Activated T-cell treated with anti-CD3 and anti-CD28 coated beads for 48 hours (primary cell): ENCODE measurements at regions not wholly inside any gene's neighbourhood (a gene's known extent, or its start where the extent isn't known, plus 50 kb on each side); places are given as distances from the start of the nearest gene placed in this dataset.

Experiments
- DNase-seq: peaks from one replicate; pipeline ENCODE4 v3.0.0-alpha.2; 2020; ENCODE audit warnings: low read depth

GRCh38 chr3:117892431-117892841, 1142.2 kb downstream of the IGSF11 start:
- DNase-seq: no peak

DNA sequence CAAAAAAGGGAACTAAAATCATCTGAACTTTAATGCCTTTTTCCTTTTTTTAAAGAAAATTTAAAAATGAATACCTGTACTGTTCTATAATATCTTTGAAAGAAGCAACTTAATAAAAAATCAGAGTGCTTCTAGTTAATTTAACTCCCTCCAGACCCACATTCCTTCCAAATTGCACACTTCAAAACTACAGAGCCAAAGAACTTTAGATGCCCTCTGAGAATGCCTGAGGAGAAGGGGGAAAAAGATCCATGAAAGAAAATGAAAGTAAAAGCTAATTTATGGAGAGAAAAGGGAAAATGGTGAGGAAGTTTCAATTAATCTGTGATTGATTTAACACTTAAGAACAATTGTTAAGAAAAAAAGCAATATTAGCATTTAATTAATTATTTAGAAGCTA, 1141.6 kb downstream of the IGSF11 start:
- DNase-seq: no peak

GRCh38 chr3:117893638-117894037, 1141.0 kb downstream of the IGSF11 start:
- DNase-seq: no peak

- no peak for DNase-seq
These were observed 1135.7 kb downstream of the IGSF11 start for GRCh38 chr3:117898722-117899522.

GRCh38 chr3:117903226-117903625, 1131.4 kb downstream of the IGSF11 start:
- DNase-seq: no peak

DNA sequence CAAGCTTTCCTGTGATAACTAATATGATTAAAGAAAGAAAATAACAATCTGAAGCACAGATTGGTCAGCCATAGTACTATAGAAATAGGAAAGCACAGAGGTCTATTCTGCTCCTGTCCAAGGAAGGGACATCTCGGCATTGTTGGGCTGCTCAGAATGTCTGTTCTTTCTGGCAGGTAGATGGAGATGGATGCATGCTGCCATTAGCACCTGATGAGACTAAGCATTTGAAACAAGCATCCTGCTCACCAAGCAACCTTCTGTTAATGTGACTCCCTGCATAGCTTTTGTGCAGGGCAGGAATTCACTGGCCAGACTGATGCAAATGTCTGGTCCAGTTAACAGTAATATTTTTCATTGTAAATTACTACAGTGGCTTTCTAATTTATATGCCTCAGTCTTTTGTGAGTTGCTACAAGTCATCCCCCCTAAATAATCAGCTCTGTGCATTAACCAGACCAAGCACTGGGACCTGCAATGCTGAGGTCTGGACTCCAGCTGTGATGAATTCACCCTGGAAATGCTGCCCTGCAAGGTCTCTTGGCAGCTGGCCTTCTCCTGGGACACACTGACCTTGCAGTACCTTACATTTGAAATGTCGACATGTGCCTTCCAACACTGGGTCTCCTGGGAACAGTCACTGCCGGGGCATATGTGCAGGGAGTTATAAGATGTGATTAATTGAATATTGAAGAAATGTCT, 1123.7 kb downstream of the IGSF11 start:
- DNase-seq: no peak

DNA sequence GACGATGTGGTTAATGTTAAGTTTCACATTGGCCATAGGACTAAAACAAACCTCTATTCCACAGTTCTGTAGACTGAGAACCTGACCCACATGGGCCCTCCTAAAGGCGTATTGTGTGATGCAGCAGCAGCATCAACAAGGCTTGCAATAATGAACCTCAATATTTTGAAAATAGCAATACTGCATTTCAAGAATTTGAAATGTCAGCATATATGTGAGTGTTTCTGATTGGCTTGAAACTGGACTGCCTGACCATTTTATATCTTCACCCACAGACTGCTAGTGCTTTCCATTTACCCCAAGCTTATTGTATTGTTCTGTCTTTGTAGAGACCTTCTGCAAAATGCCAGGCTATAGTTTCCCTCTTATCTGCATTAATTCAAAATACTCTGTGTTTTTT, 1122.3 kb downstream of the IGSF11 start:
- DNase-seq: no peak

DNA sequence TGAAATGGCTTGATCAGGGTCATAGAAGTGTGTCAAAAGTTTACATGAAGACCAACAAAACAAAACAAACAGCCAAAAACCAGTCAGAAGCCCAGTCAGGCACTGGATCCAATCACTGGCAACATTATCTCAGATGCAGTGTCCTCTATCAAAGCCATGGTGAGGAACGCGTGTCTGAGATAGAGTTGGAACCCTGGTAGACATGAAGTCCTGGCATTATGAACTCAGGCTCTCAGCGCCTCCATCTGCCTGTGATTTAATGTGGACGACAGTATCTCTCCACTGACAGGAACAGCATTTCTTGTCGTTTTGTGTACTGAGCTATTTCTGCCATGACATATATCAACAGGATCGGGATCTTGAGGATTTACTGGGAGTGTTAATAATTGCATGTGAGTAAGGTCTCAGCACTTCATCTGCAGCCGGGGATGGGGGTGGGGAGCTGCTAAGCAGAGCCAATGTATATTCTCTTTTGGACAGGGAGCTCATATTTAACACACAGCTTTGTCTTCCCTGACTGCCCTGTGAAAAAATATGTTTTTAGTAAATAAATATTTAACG, 1120.0 kb downstream of the IGSF11 start:
- DNase-seq: no peak

DNA sequence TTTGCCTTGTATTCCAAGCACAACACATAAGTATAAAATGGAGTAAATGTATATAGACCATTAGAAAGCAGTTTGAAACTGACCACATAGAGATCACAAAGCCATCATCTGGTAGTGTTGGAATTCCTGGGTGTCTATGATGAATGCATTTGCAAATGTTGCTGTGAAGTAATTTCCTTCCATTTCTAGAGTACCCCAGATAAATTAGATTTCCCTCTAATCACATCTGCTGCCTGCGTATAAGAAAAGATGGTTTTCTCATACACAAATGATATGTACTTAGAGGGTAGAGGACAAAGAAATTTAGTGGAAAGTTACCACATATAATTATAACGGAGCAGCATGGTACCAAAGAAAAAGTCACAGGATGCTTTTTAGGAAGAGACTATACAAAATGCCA, 1117.8 kb downstream of the IGSF11 start:
- DNase-seq: no peak

- DNase-seq: no peak
These were observed 1115.0 kb downstream of the IGSF11 start for GRCh38 chr3:117919621-117920020.

GRCh38 chr3:117920253-117920898, 1114.3 kb downstream of the IGSF11 start:
- no peak for DNase-seq

GRCh38 chr3:117921411-117921810, 1113.2 kb downstream of the IGSF11 start:
- no peak for DNase-seq

DNA sequence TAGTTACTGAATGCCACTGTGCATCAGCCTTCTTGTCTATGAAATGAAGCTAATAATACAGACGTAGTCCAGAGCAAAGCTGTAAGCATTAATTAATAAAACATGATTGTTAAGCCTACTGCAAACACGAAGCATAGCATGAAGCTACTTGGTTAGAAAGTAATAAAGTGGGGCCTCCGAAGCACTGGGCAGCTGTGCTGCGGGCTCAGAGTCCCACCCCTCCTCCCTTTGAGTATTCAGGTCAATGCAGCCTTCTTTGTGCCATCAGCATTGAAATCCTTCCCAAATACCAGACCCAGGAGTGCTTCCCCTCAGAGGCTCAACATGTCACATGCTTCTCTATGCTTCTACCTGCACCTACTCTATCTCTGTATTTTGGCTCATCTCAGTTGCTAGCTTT, 1112.6 kb downstream of the IGSF11 start:
- DNase-seq: no peak

DNA sequence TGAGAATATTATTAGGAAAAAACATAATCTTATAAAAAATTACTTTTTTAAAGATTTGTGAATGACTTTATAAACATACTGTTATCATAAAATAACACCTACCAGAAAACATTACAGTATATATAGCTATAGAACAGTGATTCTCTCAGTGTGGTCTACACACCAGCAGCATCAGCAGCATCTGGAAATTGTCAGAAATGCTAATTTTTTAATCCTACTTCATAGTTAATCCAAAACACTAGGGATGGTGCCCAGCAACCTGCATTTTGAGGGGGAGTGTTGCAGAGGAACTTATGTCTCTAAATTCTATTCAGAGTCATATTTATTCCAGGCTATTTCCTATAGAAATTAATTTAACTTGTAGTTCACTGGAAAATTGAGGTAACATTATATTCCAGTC, 1107.8 kb downstream of the IGSF11 start:
- DNase-seq: no peak

- DNase-seq: no peak
These were observed 1106.8 kb downstream of the IGSF11 start for GRCh38 chr3:117927825-117928224.

GRCh38 chr3:117928836-117929235, 1105.8 kb downstream of the IGSF11 start:
- no peak for DNase-seq

DNA sequence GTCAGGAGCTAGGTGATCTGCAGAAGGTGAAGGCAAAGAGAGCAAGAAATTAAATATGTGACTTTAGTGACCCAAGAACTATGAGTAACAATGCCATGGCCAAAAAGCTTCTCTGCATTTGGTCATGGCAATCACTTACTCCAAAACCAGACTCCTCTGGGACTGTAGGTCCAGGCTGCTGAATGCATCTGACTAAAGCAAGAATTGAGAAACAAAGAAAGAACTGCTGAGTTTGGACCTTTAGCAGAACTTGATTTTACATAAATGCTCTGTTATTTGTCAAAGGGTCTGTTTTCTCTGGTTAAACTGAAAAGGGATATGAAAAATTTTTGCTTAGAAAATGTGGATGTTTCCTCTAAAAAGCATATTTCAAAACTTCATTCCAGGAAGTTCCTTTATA, 1102.2 kb downstream of the IGSF11 start:
- no peak for DNase-seq

DNA sequence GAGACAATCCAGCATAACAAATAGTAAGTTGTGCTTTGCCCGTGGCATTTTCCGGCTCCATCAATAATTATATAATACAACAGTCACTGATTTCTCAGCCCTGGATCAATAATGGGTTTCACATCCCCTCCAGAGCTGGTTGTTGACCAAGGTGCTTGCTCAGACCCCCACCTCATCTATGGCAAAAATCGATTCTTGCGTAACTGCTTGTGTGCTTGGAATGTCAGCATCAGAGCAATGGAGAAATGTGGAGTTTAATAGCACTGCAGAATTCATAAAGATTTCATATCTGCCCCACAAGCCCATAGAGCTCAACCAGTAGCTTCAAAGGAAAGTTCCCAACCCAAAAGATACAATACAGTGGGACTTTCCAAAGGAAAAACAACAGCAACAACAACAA, 1098.5 kb downstream of the IGSF11 start:
- DNase-seq: no peak

GRCh38 chr3:117938974-117939373, 1095.7 kb downstream of the IGSF11 start:
- no peak for DNase-seq

DNA sequence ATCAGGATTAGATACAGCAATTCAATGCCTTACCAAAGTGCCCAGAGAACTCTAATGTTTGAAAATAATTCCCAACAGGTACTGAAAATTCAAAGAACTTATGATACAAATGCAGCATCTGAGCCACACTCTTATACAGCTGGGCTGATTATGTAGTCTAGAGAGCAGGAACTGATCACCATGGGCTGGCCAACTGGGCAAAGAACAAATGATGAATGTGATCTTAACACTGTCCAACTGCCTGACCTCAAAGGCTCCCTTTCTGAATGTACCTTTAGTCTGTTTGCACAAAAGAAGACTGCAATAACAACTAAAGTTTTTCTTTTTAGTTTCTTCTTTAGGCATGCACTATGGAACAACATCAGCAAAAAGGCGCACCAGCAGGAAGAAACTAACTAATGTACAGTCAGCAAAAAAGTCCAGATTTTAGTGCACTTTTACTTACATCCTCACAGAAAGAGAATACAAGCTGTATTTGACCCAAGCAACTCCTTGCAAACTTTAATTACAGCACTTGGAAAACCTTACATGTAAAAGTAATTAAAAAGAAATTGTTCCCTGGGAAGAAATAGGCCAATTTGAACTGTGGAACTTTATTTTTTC, 1095.1 kb downstream of the IGSF11 start:
- DNase-seq: no peak

DNA sequence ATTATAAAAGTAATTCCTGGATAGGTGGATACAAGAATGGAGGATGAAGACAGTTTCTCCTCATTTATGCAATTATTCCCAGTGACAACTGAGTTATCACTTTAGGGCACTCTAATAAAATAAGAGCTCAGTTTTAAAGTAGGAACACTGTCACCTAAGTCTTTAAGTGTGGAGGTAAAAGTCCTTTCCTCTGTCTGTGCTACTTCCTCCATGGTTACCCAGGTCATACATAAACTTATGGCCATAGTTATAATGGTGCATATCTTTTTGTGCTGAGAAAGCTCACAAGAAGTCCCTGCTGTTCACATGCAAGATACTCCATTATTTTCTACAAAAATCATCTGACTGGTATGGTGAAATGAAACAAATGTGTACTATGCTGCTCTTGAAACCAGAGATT, 1093.6 kb downstream of the IGSF11 start:
- DNase-seq: no peak

GRCh38 chr3:117941756-117942155, 1092.9 kb downstream of the IGSF11 start:
- no peak for DNase-seq
